ENCODE measurements at regions not wholly inside any gene's neighbourhood (a gene's known extent, or its start where the extent isn't known, plus 50 kb on each side); places are given as distances from the start of the nearest gene placed in this dataset.

GRCh38 chr7:155178096-155178495, 108.0 kb downstream of the HTR5A start:
- H3K9me3 Mint-ChIP-seq: peaks cover 24% of the 10 kb centered on the region
- ATAC-seq: no peak
- H3K4me3 Mint-ChIP-seq: no peak overlapping the region
- DNase-seq (ENCODE audit: low spot score): no peak
- H3K36me3 ChIP-seq (ENCODE audit: insufficient read depth): no peaks in the 10 kb centered on the region
- H3K36me3 Mint-ChIP-seq (ENCODE audit: low read depth): peaks cover 9% of the 10 kb centered on the region; the same call in 1 of the 3 replicates
- H3K4me1 ChIP-seq (ENCODE audit: insufficient read depth): no peaks in the 10 kb centered on the region
- H3K27me3 ChIP-seq (ENCODE audit: insufficient read depth): no peaks in the 10 kb centered on the region
- H3K9me2 ChIP-seq (ENCODE audit: insufficient read depth): no peaks in the 10 kb centered on the region
- H3F3A ChIP-seq (replicated peaks; ENCODE audit: low read depth): no peaks in the 10 kb centered on the region
- no peaks in the 10 kb centered on the region for H4K20me1 ChIP-seq (replicated peaks; ENCODE audit: insufficient read depth)
- TF ChIP-seq ZNF114 (CRISPR knock-in tag; IDR thresholded peaks at IDR 0.05): no peak
- no peak for TF ChIP-seq EZH2phosphoT487 (IDR thresholded peaks at IDR 0.05; ENCODE audit: unreplicated experiment)
- no peak for TF ChIP-seq STAT1 (IDR thresholded peaks at IDR 0.05; ENCODE audit: unreplicated experiment)
- TF ChIP-seq ZNF462 (CRISPR knock-in tag; IDR thresholded peaks at IDR 0.05): no peak
- TF ChIP-seq EZH2 (IDR thresholded peaks at IDR 0.05; ENCODE audit: low read depth, unreplicated experiment): no peak
- TF ChIP-seq REST (IDR thresholded peaks at IDR 0.05; ENCODE audit: unreplicated experiment): no peak
- no peak for TF ChIP-seq CREB1 (CRISPR knock-in tag; IDR thresholded peaks at IDR 0.05; ENCODE audit: low read depth)
- no peak for TF ChIP-seq NANOG (IDR thresholded peaks at IDR 0.05; ENCODE audit: borderline replicate concordance)
- TF ChIP-seq ETS1 (IDR thresholded peaks at IDR 0.05): no peak
- TF ChIP-seq ZNF331 (CRISPR knock-in tag; IDR thresholded peaks at IDR 0.05; ENCODE audit: low read depth): no peak
- peaks cover 4% of the 10 kb centered on the region for H3K27me3 Mint-ChIP-seq (ENCODE audit: insufficient read depth, low read depth, poor library complexity)
- H3K4me1 Mint-ChIP-seq: no peaks in the 10 kb centered on the region
- no peak overlapping the region for H3K4me2 ChIP-seq
- H3K79me2 ChIP-seq (replicated peaks; ENCODE audit: insufficient read depth): no peaks in the 10 kb centered on the region
- no peak overlapping the region for H3K27ac ChIP-seq (ENCODE audit: low read depth)
- H3K4me3 ChIP-seq: no peak overlapping the region
- H3K27ac Mint-ChIP-seq: no peak overlapping the region
- no peak overlapping the region for H2AFZ ChIP-seq

Data from GM23338 (cell line).